Fibroblast of lung (primary cell): ENCODE measurements at regions not wholly inside any gene's neighbourhood (a gene's known extent, or its start where the extent isn't known, plus 50 kb on each side); places are given as distances from the start of the nearest gene placed in this dataset.

Experiments used
- DNase-seq, 2 donors: peaks; one replicate each; pipeline versions ENCODE4 v3.0.0 to v3.0.0-alpha.2; 2010; ENCODE audit warnings: low read depth in 2 of 2
- H2AFZ ChIP-seq: 2 replicates; pipeline ENCODE4 v1.5.1; 2012; ENCODE audit warnings: low read length, control low read depth, inconsistent platforms
- H3K27ac ChIP-seq: 2 replicates; pipeline ENCODE4 v1.5.1; 2011; ENCODE audit warnings: low read length, control low read depth; ENCODE audit not compliant: insufficient read depth
- H3K27me3 ChIP-seq: 2 replicates; pipeline ENCODE4 v1.5.1; 2011; ENCODE audit warnings: mild to moderate bottlenecking, low read length; ENCODE audit not compliant: control insufficient read depth, insufficient read depth
- H3K36me3 ChIP-seq: 2 replicates; pipeline ENCODE4 v1.5.1; 2011; ENCODE audit warnings: low read length; ENCODE audit not compliant: control insufficient read depth, insufficient read depth
- H3K4me1 ChIP-seq: 2 replicates; pipeline ENCODE4 v1.5.1; 2011; ENCODE audit warnings: low read length; ENCODE audit not compliant: control insufficient read depth, insufficient read depth; ENCODE audit errors: extremely low read depth
- H3K4me2 ChIP-seq: 2 replicates; pipeline ENCODE4 v1.5.1; 2011; ENCODE audit warnings: low read length, control low read depth; ENCODE audit not compliant: insufficient read depth; ENCODE audit errors: extremely low read depth
- H3K4me3 ChIP-seq, 4 experiments: fragments of 200-600 bp in 1 of 4; sonication (generic) in 1 of 4; replicated peaks in 1 of 4; 2 replicates each; pipeline ENCODE4 v1.5.1; 2011 to 2016; ENCODE audit warnings: low read length in 4 of 4, low read depth in 3 of 4, mild to moderate bottlenecking in 3 of 4, control low read depth in 2 of 4, inconsistent platforms in 1 of 4, mixed read lengths in 1 of 4; ENCODE audit not compliant: insufficient read depth in 1 of 4; ENCODE audit errors: control extremely low read depth in 1 of 4
- H3K79me2 ChIP-seq: 2 replicates; pipeline ENCODE4 v1.5.1; 2012; ENCODE audit warnings: mild to moderate bottlenecking, low read length, inconsistent platforms; ENCODE audit not compliant: control insufficient read depth, insufficient read depth
- H3K9ac ChIP-seq: 2 replicates; pipeline ENCODE4 v1.5.1; 2011; ENCODE audit warnings: mild to moderate bottlenecking, low read length, control low read depth; ENCODE audit not compliant: insufficient read depth
- H3K9me3 ChIP-seq: 2 replicates; pipeline ENCODE4 v1.5.1; 2012; ENCODE audit warnings: low read depth, low read length; ENCODE audit not compliant: control insufficient read depth, insufficient read depth
- H4K20me1 ChIP-seq: 2 replicates; pipeline ENCODE4 v1.5.1; 2011; ENCODE audit warnings: low read length; ENCODE audit not compliant: control insufficient read depth, insufficient read depth; ENCODE audit errors: extremely low read depth
- CTCF ChIP-seq, 2 donors: IDR thresholded peaks in 1 of 2; conservative IDR thresholded peaks in 1 of 2; 1 replicate in 1 of 2; 2 replicates in 1 of 2; pipeline ENCODE4 v1.5.1; 2011 to 2012; ENCODE audit warnings: low read length in 2 of 2, control low read depth in 1 of 2, inconsistent platforms in 1 of 2, low read depth in 1 of 2, mild to moderate bottlenecking in 1 of 2
- EZH2 ChIP-seq: IDR thresholded peaks from 2 replicates; pipeline ENCODE4 v1.5.1; 2012; ENCODE audit warnings: low read length, control low read depth, mild to moderate bottlenecking; ENCODE audit errors: missing control alignments

DNA sequence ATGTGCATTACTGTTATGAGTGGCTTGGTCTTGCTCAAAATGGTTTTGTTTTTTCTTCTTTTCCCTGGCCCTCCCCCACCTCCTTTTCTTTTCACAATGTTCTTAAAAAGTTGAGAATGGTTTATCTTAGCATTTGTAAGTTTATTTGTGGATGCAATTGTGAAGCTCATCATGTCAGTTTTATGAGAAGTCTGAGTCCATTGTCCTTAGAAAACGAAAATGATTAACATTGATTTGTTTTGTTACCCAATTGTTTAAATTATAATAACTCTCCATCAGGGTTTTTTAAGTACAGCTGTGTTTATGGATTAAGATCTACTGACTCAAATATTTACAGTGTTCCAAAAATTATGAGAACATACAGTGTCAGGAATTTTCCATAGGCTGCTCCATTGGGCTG is 511.3 kb upstream of the PAPPA start:
- Histone ChIP-seq H3K27me3 (no peaks in the 10 kb centered on the region), H3K27ac (no peak overlapping the region), H3K9ac (no peak overlapping the region), H3K36me3 (no peaks in the 10 kb centered on the region), H3K4me2 (peak overlapping the region; percentile 26), H3K79me2 (no peaks in the 10 kb centered on the region), H3K4me3 (no peak overlapping the region), H3K4me1 (peaks cover 16% of the 10 kb centered on the region), H4K20me1 (no peaks in the 10 kb centered on the region), H2AFZ (no peak overlapping the region), H3K9me3 (no peaks in the 10 kb centered on the region)
- TF ChIP-seq CTCF (conservative IDR thresholded peaks at IDR 0.05 in 1 of 2, IDR thresholded peaks at IDR 0.05 in 1 of 2; ENCODE audit: low read depth in 1 of 2, low read length in 2 of 2) = no peak
- TF ChIP-seq EZH2 = no peak
- peak in 1 of 2 donors; percentile 81 for DNase-seq

DNA sequence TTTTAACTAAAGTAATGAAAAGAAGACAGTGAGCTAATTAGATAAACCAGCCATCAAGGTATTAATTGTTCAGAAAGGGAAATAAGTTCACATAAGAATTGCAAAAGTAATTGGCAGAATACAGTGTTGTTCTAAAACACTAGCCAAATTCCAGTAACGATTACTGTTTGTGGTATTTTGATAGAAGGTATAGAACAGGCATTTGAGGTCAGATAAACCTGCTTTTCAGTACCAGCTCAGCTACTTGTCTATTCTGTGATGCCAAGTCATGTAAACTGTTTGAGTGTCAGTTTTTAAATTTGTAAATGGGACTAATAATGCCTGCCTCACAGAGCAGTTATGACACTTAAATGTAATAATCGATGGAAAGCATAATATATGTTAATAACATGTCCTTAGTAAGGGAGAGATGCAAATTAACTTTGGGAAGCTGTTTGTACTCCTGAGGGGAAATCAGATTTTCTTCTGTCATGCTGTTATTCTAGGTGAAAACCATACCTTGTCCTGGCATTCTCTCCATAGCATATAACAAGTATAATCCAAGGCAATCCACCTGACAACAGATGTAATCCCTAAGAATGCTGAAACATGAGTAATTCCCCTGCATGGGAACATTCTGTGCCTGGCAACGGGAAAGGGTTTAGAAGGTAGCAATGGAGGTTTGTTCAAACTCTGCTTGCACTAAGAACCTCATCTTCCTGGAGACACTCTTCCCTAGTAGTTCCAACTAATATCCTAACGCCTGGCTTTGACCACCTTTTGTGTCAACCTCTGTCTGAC is 509.5 kb upstream of the PAPPA start:
- no peak overlapping the region for H3K9ac ChIP-seq
- no peak overlapping the region for H3K27ac ChIP-seq
- no peaks in the 10 kb centered on the region for H3K9me3 ChIP-seq
- no peak overlapping the region for H2AFZ ChIP-seq
- no peaks in the 10 kb centered on the region for H3K27me3 ChIP-seq
- TF ChIP-seq EZH2 (no peak), CTCF (conservative IDR thresholded peaks at IDR 0.05 in 1 of 2, IDR thresholded peaks at IDR 0.05 in 1 of 2; ENCODE audit: low read depth in 1 of 2, low read length in 2 of 2) (no peak)
- H4K20me1 ChIP-seq = no peaks in the 10 kb centered on the region
- H3K4me1 ChIP-seq = peaks cover 16% of the 10 kb centered on the region
- no peak overlapping the region for H3K4me3 ChIP-seq
- H3K36me3 ChIP-seq = no peaks in the 10 kb centered on the region
- no peaks in the 10 kb centered on the region for H3K79me2 ChIP-seq
- no peak for DNase-seq
- H3K4me2 ChIP-seq = no peak overlapping the region

DNA sequence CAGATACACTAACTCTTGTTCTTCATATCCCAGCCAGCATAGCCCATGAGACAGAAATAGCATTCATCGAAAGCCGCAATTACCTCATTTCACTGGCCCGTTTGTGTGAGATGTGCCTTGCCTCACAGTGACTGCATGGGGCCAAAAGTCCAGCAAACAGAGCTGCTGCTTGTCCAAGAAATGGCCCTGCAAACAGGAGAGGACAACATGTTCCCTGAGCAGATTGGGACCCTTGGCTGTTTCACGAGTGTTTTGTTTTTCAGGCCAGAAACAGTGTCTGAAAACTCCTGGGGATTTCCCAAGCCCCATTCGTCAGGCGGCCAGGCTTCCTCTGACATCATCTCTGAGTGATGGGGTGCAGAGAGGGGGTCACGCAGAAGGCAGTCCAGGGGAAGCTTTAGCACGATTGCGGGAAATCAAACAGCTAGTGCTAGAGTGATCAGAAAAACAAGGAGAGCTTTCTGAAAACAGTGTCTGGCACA is 503.6 kb upstream of the PAPPA start:
- H3K79me2 ChIP-seq = no peaks in the 10 kb centered on the region
- H3K4me2 ChIP-seq = peak overlapping the region; percentile 49
- no peaks in the 10 kb centered on the region for H3K9me3 ChIP-seq
- TF ChIP-seq CTCF (conservative IDR thresholded peaks at IDR 0.05 in 1 of 2, IDR thresholded peaks at IDR 0.05 in 1 of 2; ENCODE audit: low read depth in 1 of 2, low read length in 2 of 2) (no peak), EZH2 (no peak)
- no peaks in the 10 kb centered on the region for H4K20me1 ChIP-seq
- peaks cover 11% of the 10 kb centered on the region for H3K4me1 ChIP-seq
- H3K9ac ChIP-seq = peak overlapping the region; percentile 43
- DNase-seq = peak; percentile 96 to 99
- H3K36me3 ChIP-seq = no peaks in the 10 kb centered on the region
- H3K4me3 ChIP-seq = no peak overlapping the region
- H3K27me3 ChIP-seq = no peaks in the 10 kb centered on the region
- H2AFZ ChIP-seq = peak overlapping the region; percentile 27
- H3K27ac ChIP-seq = peak overlapping the region; percentile 86
